ENCODE measurements at regions not wholly inside any gene's neighbourhood (a gene's known extent, or its start where the extent isn't known, plus 50 kb on each side); places are given as distances from the start of the nearest gene placed in this dataset.

DNA sequence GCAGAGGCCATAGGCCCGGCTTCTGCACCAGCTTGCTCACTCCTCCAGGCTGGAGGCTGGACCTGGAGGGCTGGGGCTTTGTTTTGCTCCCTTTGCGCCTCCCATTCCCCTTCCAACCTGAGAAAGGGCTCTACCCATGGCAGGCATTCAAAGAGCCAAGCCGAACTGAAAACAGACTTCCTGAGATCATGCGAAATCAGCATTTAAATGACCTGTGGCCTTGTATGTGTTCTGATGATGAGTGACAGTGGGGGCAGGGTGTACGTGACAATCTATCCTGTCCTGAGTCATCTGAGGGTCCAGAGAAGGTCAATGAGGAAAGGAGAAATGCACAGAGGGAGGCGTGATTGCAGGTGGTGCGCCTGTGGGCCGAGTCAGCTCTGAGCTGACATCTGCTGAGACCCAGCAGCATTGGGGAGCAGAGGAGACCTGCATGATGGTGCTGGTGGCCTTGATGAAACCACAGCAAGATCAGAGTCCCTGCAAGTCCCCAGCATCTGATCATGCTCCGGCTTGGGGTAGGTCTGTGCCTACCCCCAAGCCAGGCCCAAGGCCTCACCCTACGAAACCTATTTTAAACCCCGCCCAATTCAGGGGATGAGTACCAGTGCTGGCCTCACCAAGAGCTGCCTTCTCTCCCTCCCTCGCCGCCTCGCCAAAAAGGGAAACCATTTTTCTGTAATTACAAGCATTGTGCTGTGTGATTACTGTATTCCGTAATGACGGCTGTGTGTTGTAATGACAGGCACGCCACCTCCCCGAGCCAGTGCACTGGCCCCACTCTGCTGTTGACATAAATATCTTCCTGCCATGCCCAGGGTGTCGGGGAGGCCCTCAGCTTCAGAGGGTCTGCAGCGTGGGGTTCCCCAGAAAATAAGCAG, 95.2 kb upstream of the ANO1 start:
- TF ChIP-seq, protein P1, sequence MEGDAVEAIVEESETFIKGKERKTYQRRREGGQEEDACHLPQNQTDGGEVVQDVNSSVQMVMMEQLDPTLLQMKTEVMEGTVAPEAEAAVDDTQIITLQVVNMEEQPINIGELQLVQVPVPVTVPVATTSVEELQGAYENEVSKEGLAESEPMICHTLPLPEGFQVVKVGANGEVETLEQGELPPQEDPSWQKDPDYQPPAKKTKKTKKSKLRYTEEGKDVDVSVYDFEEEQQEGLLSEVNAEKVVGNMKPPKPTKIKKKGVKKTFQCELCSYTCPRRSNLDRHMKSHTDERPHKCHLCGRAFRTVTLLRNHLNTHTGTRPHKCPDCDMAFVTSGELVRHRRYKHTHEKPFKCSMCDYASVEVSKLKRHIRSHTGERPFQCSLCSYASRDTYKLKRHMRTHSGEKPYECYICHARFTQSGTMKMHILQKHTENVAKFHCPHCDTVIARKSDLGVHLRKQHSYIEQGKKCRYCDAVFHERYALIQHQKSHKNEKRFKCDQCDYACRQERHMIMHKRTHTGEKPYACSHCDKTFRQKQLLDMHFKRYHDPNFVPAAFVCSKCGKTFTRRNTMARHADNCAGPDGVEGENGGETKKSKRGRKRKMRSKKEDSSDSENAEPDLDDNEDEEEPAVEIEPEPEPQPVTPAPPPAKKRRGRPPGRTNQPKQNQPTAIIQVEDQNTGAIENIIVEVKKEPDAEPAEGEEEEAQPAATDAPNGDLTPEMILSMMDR (IDR thresholded peaks at IDR 0.05; ENCODE audit: low read depth, low read length, missing control alignments), result no peak
- no peak for DNase-seq (ENCODE audit: low read depth)
- no peak overlapping the region for H3K4me3 ChIP-seq (ENCODE audit: low read depth, low read length)

DNA sequence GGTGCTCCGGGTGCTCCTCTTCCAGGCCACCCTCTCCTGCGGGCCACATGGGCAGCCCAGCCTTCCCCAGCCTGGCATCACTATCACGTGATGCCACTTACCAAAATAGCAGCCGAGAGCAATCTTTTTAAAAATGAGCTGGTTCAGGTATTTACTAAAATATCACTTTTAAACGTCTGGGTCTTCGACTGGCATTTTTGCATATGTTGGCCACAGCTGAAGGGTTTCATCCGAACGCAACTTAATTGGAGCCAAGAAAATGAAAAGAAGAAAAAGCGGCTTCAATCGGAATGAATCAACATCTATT, 94.6 kb upstream of the ANO1 start:
- H3K4me3 ChIP-seq (ENCODE audit: low read depth, low read length), result no peak overlapping the region
- TF ChIP-seq, protein P1 (IDR thresholded peaks at IDR 0.05; ENCODE audit: low read depth, low read length, missing control alignments), result no peak
- no peak for DNase-seq (ENCODE audit: low read depth)

DNA sequence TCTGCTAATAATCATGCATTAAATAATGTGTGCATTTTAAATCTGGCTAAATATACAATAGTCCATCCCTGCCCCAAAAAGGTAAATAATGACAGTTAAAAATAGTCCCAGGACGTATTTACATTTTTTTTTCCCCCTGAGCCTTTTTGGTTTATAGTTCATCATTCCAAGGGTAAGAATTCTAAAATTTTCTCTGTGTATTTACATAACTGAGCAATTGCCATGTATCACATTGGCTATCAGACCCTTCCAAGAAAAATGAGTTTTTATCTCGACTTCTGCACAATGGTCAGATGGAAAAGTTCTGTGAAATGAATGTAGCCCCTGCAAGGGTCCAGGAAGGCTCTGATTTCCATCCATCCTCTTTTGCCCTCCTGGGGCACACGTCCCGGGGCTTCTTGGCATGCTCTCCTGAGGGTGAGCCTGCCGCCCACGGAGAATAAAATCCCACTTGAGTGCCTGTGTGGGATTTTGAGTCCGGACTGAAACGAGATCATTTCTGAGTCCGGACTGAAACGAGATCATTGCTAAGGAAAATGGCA, 94.1 kb upstream of the ANO1 start:
- DNase-seq (ENCODE audit: low read depth), result no peak
- H3K4me3 ChIP-seq (ENCODE audit: low read depth, low read length), result no peak overlapping the region
- TF ChIP-seq, protein P1 (IDR thresholded peaks at IDR 0.05; ENCODE audit: low read depth, low read length, missing control alignments), result no peak

DNA sequence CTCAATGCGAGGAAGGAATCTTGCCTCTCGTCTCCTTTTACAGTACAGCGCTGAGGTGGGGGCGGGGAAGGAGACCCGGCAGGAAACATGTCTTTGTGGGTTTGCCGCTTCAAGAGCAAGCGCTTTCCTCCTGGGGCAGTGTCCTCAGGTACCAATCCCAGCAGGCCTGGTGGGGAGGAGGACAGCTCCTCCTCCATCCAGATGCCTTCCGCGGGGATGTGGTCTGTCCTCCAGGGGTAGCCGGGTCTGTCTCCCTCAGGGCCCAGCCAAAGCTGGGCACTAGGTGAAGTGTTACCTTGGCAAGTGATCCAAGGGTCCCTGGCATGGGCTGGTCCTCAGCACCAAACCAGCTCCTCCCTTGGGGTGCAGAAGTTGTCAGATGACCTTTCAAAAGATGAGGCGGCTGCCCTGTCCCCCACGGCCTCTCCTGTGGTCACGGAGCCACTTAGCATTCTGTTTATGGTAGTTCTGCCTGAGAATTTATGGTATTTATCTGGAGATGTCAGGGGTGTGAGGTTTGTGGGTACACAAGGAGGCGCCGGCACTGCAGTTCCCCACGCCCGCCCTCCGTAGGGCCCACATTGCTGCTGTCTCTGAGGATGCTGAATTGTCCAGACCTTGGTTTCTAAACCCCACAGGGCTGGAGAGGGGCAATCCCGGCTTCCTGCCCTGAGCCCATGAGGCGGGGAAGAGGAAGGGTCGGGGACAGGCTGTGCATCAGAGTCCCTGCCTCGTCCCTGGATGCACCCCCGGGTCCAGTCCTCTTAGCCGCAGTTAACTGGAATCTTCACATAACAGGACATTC, 93.5 kb upstream of the ANO1 start:
- no peak overlapping the region for H3K4me3 ChIP-seq (ENCODE audit: low read depth, low read length)
- no peak for DNase-seq (ENCODE audit: low read depth)
- TF ChIP-seq, protein P1 (IDR thresholded peaks at IDR 0.05; ENCODE audit: low read depth, low read length, missing control alignments), result no peak

DNA sequence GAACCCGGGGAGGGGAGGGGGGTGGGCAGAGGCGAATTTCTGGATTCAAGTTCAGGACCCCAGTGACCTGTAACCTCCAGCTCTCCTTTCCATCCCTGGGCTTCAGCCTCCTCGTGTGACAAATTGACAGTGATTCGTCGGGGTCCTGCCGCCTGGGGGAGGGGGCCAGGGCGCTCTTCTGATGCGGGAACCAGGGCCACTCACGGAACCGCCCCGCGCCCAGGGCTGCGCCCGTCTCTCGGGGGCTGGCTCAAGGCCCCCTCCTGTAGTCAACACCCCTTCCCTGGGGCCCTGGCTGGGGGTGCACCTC, 92.8 kb upstream of the ANO1 start:
- no peak for DNase-seq (ENCODE audit: low read depth)
- TF ChIP-seq, protein P1 (IDR thresholded peaks at IDR 0.05; ENCODE audit: low read depth, low read length, missing control alignments), result no peak
- no peak overlapping the region for H3K4me3 ChIP-seq (ENCODE audit: low read depth, low read length)

DNA sequence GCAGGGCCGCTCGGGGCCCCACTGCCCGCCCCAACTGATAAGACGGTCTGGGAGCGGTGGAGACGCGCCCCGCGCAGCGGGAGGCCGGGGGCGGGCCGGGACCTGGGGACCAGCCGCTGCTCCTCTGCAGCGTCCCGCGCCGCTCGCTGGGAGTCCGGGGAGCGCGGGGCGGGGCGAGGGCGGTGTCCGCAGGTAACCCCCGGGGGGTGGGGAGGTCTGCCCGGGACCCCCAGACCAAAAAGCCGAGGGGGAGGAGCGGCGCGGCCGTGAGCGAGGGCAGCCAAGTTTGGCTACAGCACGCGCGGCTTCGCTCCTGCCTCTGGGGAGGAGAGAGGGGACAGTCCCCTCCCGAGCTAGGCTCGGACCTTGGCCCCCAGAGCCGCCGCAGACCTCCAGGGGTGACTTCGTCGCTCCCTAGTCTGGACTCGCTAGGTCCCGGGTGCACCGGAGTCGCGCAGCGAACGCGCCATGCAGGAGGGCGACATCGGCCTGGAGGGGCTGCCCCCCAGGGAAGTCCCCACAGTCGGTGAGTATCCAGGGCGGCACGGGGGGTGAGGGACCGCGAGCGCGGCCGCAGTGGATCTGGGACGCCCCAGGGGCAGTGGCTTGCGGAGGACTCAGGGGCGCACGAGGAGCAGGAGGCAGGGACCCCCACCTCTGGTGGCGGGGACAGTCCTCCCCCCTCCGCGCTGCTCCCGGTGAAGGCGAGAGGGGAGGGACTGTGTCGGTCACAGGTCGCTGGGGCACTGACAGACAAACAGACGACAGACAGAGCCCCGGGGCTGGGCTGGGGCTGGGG, 92.3 kb upstream of the ANO1 start:
- no peak for DNase-seq (ENCODE audit: low read depth)
- TF ChIP-seq, protein P1 (IDR thresholded peaks at IDR 0.05; ENCODE audit: low read depth, low read length, missing control alignments), result no peak
- H3K4me3 ChIP-seq (ENCODE audit: low read depth, low read length), result no peak overlapping the region

Data from GM12864 (cell line).